Spleen (tissue), 7 donors: ENCODE measurements at regions not wholly inside any gene's neighbourhood (a gene's known extent, or its start where the extent isn't known, plus 50 kb on each side); places are given as distances from the start of the nearest gene placed in this dataset.

ENCODE experiments used
- POLR2A ChIP-seq, 3 donors: fragments of 450-650 bp; IDR thresholded peaks; one replicate each; pipeline ENCODE4 v1.5.1; 2017; ENCODE audit warnings: antibody characterized with exemption in 3 of 3, mild to moderate bottlenecking in 1 of 3
- TF ChIP-seq, protein P1 (sequence below), 11 experiments: fragments of 200-600 bp in 7 of 11; fragments of 450-650 bp in 4 of 11; sonication (generic) in 4 of 11; IDR thresholded peaks in 8 of 11; conservative IDR thresholded peaks in 3 of 11; 1 replicate in 7 of 11; 2 replicates in 4 of 11; pipeline versions ENCODE4 v1.4.0 to v1.8.0; 2016 to 2021; ENCODE audit warnings: antibody characterized with exemption in 11 of 11, inconsistent platforms in 4 of 11, mild to moderate bottlenecking in 1 of 11
- donor health status: DM: no; HTN: no; CAD: no; lungs with moderate emphysema.
- donor health status: DM: no; HTN: no; CAD: no.
- donor health status: DM: no; HTN: no; CAD: no.

- TF ChIP-seq, protein P1, sequence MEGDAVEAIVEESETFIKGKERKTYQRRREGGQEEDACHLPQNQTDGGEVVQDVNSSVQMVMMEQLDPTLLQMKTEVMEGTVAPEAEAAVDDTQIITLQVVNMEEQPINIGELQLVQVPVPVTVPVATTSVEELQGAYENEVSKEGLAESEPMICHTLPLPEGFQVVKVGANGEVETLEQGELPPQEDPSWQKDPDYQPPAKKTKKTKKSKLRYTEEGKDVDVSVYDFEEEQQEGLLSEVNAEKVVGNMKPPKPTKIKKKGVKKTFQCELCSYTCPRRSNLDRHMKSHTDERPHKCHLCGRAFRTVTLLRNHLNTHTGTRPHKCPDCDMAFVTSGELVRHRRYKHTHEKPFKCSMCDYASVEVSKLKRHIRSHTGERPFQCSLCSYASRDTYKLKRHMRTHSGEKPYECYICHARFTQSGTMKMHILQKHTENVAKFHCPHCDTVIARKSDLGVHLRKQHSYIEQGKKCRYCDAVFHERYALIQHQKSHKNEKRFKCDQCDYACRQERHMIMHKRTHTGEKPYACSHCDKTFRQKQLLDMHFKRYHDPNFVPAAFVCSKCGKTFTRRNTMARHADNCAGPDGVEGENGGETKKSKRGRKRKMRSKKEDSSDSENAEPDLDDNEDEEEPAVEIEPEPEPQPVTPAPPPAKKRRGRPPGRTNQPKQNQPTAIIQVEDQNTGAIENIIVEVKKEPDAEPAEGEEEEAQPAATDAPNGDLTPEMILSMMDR (IDR thresholded peaks at IDR 0.05 in 8 of 11, conservative IDR thresholded peaks at IDR 0.05 in 3 of 11) = no peak
- TF ChIP-seq POLR2A (IDR thresholded peaks at IDR 0.05) = no peak
These were observed 162.8 kb upstream of the NSMCE3 start for GRCh38 chr15:29432191-29433049.
